HG03045 (cell line): ENCODE measurements at regions not wholly inside any gene's neighbourhood (a gene's known extent, or its start where the extent isn't known, plus 50 kb on each side); places are given as distances from the start of the nearest gene placed in this dataset.
"Not testable (repeated sequence)": the region's sequence is repeated elsewhere in the genome, so short reads cannot be mapped to it uniquely, and the experiment has no call there.

Experiments used
- ATAC-seq: cut with Tn5 transposase; IDR thresholded peaks from one replicate; pipeline ENCODE4 v1.9.1; 2021; ENCODE audit warnings: mild to moderate bottlenecking, moderate library complexity; ENCODE audit not compliant: unreplicated experiment

GRCh38 chr21:8377093-8377841 is 2144.1 kb upstream of the TPTE start:
- ATAC-seq: peak; percentile 65

DNA sequence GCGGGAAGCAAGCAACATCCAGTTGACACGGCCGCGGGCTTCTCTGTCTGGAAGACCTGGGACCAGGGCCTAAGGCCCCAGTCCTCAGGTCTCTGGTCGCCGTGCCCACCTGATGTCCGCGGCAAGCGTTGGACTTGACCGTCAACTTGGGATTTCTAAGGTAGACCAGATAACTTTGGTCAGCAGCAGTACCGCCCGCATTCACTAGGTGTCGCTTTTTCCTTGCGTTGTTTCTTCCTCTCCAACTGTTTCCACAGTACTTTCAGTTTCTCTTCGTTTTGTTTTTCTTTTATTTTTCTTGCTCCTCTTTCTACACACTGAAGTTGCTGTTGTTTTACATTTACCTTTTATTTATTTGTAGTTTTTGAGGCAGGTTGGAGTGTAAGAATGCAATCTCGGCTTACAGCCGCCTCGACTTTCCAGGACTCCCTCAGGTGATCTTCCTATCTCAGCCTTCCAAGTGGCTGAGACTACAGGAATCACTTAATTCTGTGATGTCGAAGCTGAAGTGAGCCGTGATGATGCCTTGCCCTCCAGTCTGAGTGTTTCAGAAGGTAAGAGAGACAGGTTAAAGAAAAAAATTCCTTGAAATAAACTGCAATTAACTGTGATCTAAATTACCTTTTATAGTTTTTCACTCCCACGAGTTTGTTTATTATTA is 2140.8 kb upstream of the TPTE start:
- ATAC-seq: not testable (repeated sequence)

GRCh38 chr21:8388169-8388939 is 2133.0 kb upstream of the TPTE start:
- ATAC-seq: not testable (repeated sequence)

GRCh38 chr21:8388940-8389238 is 2132.5 kb upstream of the TPTE start:
- ATAC-seq: not testable (repeated sequence)

- ATAC-seq: not testable (repeated sequence)
Observed at GRCh38 chr21:8390550-8391171, 2130.7 kb upstream of the TPTE start.

DNA sequence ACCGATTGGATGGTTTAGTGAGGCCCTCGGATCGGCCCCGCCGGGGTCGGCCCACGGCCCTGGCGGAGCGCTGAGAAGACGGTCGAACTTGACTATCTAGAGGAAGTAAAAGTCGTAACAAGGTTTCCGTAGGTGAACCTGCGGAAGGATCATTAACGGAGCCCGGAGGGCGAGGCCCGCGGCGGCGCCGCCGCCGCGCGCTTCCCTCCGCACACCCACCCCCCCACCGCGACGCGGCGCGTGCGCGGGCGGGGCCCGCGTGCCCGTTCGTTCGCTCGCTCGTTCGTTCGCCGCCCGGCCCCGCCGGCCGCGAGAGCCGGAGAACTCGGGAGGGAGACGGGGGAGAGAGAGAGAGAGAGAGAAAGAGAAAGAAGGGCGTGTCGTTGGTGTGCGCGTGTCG is 2127.0 kb upstream of the TPTE start:
- ATAC-seq: not testable (repeated sequence)

- not testable (repeated sequence) for ATAC-seq
Observed at GRCh38 chr21:8395992-8396391, 2125.4 kb upstream of the TPTE start.

DNA sequence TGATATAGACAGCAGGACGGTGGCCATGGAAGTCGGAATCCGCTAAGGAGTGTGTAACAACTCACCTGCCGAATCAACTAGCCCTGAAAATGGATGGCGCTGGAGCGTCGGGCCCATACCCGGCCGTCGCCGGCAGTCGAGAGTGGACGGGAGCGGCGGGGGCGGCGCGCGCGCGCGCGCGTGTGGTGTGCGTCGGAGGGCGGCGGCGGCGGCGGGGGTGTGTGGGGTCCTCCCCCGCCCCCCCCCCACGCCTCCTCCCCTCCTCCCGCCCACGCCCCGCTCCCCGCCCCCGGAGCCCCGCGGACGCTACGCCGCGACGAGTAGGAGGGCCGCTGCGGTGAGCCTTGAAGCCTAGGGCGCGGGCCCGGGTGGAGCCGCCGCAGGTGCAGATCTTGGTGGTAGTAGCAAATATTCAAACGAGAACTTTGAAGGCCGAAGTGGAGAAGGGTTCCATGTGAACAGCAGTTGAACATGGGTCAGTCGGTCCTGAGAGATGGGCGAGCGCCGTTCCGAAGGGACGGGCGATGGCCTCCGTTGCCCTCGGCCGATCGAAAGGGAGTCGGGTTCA is 2122.4 kb upstream of the TPTE start:
- not testable (repeated sequence) for ATAC-seq

GRCh38 chr21:8399866-8400265 is 2121.5 kb upstream of the TPTE start:
- not testable (repeated sequence) for ATAC-seq

- not testable (repeated sequence) for ATAC-seq
Observed at GRCh38 chr21:8401799-8402198, 2119.6 kb upstream of the TPTE start.

GRCh38 chr21:8406331-8406730 is 2115.1 kb upstream of the TPTE start:
- not testable (repeated sequence) for ATAC-seq

- not testable (repeated sequence) for ATAC-seq
Observed at GRCh38 chr21:8411139-8411671, 2110.2 kb upstream of the TPTE start.

DNA sequence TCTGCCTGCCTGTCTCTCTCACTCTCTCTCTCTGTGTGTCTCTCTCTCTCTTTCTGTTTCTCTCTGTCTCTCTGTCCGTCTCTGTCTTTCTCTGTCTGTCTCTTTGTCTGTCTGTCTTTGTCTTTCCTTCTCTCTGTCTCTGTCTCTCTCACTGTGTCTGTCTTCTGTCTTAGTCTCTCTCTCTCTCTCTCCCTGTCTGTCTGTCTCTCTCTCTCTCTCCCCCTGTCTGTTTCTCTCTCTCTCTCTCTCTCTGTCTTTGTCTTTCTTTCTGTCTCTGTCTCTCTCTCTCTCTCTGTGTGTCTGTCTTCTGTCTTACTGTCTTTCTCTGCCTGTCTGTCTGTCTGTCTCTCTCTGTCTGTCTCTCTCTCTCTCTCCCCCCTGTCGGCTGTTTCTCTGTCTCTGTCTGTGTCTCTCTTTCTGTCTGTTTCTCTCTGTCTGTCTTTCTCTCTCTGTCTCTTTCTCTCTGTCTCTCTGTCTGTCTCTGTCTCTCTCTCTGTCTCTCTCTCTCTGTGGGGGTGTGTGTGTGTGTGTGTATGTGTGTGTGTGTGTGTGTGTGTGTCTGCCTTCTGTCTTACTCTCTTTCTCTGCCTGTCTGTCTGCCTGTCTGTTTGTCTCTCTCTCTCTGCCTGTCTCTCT is 2101.3 kb upstream of the TPTE start:
- peak; percentile 81 for ATAC-seq

DNA sequence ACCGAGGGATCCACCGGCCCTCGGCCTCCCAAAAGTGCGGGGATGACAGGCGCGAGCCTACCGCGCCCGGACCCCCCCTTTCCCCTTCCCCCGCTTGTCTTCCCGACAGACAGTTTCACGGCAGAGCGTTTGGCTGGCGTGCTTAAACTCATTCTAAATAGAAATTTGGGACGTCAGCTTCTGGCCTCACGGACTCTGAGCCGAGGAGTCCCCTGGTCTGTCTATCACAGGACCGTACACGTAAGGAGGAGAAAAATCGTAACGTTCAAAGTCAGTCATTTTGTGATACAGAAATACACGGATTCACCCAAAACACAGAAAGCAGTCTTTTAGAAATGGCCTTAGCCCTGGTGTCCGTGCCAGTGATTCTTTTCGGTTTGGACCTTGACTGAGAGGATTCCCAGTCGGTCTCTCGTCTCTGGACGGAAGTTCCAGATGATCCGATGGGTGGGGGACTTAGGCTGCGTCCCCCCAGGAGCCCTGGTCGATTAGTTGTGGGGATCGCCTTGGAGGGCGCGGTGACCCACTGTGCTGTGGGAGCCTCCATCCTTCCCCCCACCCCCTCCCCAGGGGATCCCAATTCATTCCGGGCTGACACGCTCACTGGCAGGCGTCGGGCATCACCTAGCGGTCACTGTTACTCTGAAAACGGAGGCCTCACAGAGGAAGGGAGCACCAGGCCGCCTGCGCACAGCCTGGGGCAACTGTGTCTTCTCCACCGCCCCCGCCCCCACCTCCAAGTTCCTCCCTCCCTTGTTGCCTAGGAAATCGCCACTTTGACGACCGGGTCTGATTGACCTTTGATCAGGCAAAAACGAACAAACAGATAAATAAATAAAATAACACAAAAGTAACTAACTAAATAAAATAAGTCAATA is 2093.4 kb upstream of the TPTE start:
- ATAC-seq: peak; percentile 45

DNA sequence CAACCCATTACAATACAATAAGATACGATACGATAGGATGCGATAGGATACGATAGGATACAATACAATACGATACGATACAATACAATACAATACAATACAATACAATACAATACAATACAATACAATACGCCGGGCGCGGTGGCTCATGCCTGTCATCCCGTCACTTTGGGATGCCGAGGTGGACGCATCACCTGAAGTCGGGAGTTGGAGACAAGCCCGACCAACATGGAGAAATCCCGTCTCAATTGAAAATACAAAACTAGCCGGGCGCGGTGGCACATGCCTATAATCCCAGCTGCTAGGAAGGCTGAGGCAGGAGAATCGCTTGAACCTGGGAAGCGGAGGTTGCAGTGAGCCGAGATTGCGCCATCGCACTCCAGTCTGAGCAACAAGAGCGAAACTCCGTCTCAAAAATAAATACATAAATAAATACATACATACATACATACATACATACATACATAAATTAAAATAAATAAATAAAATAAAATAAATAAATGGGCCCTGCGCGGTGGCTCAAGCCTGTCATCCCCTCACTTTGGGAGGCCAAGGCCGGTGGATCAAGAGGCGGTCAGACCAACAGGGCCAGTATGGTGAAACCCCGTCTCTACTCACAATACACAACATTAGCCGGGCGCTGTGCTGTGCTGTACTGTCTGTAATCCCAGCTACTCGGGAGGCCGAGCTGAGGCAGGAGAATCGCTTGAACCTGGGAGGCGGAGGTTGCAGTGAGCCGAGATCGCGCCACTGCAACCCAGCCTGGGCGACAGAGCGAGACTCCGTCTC is 2092.5 kb upstream of the TPTE start:
- ATAC-seq: peak; percentile 74

DNA sequence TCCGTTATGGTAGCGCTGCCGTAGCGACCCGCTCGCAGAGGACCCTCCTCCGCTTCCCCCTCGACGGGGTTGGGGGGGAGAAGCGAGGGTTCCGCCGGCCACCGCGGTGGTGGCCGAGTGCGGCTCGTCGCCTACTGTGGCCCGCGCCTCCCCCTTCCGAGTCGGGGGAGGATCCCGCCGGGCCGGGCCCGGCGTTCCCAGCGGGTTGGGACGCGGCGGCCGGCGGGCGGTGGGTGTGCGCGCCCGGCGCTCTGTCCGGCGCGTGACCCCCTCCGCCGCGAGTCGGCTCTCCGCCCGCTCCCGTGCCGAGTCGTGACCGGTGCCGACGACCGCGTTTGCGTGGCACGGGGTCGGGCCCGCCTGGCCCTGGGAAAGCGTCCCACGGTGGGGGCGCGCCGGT is 2086.7 kb upstream of the TPTE start:
- not testable (repeated sequence) for ATAC-seq

DNA sequence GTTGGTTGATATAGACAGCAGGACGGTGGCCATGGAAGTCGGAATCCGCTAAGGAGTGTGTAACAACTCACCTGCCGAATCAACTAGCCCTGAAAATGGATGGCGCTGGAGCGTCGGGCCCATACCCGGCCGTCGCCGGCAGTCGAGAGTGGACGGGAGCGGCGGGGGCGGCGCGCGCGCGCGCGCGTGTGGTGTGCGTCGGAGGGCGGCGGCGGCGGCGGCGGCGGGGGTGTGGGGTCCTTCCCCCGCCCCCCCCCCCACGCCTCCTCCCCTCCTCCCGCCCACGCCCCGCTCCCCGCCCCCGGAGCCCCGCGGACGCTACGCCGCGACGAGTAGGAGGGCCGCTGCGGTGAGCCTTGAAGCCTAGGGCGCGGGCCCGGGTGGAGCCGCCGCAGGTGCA is 2078.3 kb upstream of the TPTE start:
- not testable (repeated sequence) for ATAC-seq

DNA sequence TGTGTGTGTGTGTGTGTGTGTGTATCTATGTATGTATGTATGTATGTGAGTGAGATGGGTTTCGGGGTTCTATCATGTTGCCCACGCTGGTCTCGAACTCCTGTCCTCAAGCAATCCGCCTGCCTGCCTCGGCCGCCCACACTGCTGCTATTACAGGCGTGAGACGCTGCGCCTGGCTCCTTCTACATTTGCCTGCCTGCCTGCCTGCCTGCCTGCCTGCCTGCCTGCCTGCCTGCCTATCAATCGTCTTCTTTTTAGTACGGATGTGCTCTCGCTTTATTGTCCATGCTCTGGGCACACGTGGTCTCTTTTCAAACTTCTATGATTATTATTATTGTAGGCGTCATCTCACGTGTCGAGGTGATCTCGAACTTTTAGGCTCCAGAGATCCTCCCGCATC is 2071.6 kb upstream of the TPTE start:
- ATAC-seq: not testable (repeated sequence)
